BJ (cell line): ENCODE measurements at regions not wholly inside any gene's neighbourhood (a gene's known extent, or its start where the extent isn't known, plus 50 kb on each side); places are given as distances from the start of the nearest gene placed in this dataset.

Source experiments
- CTCF ChIA-PET: fragments of 350-600 bp; formaldehyde crosslinking; extraction: SDS; loops from one replicate; lab custom pipeline; 2021; ENCODE audit warnings: antibody characterized with exemption, inconsistent platforms; lab: Yijun Ruan, JAX
- POLR2A ChIA-PET: fragments of 300-600 bp; sonication (Branson Sonifier 250); formaldehyde crosslinking; extraction: SDS; loops from one replicate; lab custom pipeline; 2021; ENCODE audit warnings: antibody characterized with exemption; lab: Charles Lee
- DNase-seq: peaks from one replicate; pipeline ENCODE4 v3.0.0-alpha.2; 2011; ENCODE audit warnings: low read depth
- H3K27me3 ChIP-seq: 2 replicates; pipeline ENCODE4 v1.6.0; 2011; ENCODE audit warnings: low read length; ENCODE audit not compliant: control insufficient read depth, insufficient read depth
- H3K36me3 ChIP-seq: 2 replicates; pipeline ENCODE4 v1.5.1; 2011; ENCODE audit warnings: low read length; ENCODE audit not compliant: control insufficient read depth, insufficient read depth
- H3K4me3 ChIP-seq: 2 replicates; pipeline ENCODE4 v1.5.1; 2011; ENCODE audit warnings: low read depth, mild to moderate bottlenecking, control low read depth, low read length
- CTCF ChIP-seq: IDR thresholded peaks from 2 replicates; pipeline ENCODE4 v1.5.1; 2011; ENCODE audit warnings: low read depth, mild to moderate bottlenecking, control low read depth, inconsistent platforms, low read length, moderate library complexity; ENCODE audit not compliant: insufficient read depth

GRCh38 chr1:80202118-80202517 is 1195.6 kb upstream of the ADGRL4 start:
- ChIA-PET CTCF (interaction anchor here (0.8 kb wide), 1 partner anchor 15 kb away, joined by 3 read pairs; no protein-coding TSS in a partner anchor), POLR2A (no interaction called here)
- TF ChIP-seq CTCF: no peak

GRCh38 chr1:80194221-80194620 is 1187.7 kb upstream of the ADGRL4 start:
- no peaks in the 10 kb centered on the region for H3K36me3 ChIP-seq
- POLR2A ChIA-PET: no interaction called here

More at GRCh38 chr1:80202118-80202517, 1195.6 kb upstream of the ADGRL4 start:
- H3K4me3 ChIP-seq: no peak overlapping the region
- no peaks in the 10 kb centered on the region for H3K36me3 ChIP-seq
- DNase-seq: no peak
- no peaks in the 10 kb centered on the region for H3K27me3 ChIP-seq

GRCh38 chr1:80181418-80181817 is 1174.9 kb upstream of the ADGRL4 start:
- Histone ChIP-seq H3K36me3 (no peaks in the 10 kb centered on the region), H3K4me3 (no peak overlapping the region), H3K27me3 (no peaks in the 10 kb centered on the region)
- no peak for TF ChIP-seq CTCF
- ChIA-PET POLR2A (no interaction called here), CTCF (interaction anchor here (1.1 kb wide), 1 partner anchor 10 kb away, joined by 5 read pairs; no protein-coding TSS in a partner anchor)
- no peak for DNase-seq

More at GRCh38 chr1:80194221-80194620, 1187.7 kb upstream of the ADGRL4 start:
- TF ChIP-seq CTCF: no peak
- no peak for DNase-seq
- CTCF ChIA-PET: no interaction called here
- H3K4me3 ChIP-seq: no peak overlapping the region
- H3K27me3 ChIP-seq: no peaks in the 10 kb centered on the region

- no peaks in the 10 kb centered on the region for H3K27me3 ChIP-seq
- H3K4me3 ChIP-seq: no peak overlapping the region
- CTCF ChIA-PET: interaction anchor here (1.4 kb wide), 1 partner anchor 10 kb away, joined by 5 read pairs; no protein-coding TSS in a partner anchor
- POLR2A ChIA-PET: no interaction called here
- no peak for DNase-seq
- no peak for TF ChIP-seq CTCF
- no peaks in the 10 kb centered on the region for H3K36me3 ChIP-seq
These were observed 1165.1 kb upstream of the ADGRL4 start for GRCh38 chr1:80171631-80172030.

- ChIA-PET POLR2A (no interaction called here), CTCF (interaction anchor here (1.4 kb wide), 1 partner anchor 11 kb away, joined by 5 read pairs; no protein-coding TSS in a partner anchor)
- H3K36me3 ChIP-seq: no peaks in the 10 kb centered on the region
- no peak overlapping the region for H3K4me3 ChIP-seq
- no peak for DNase-seq
- TF ChIP-seq CTCF: no peak
- no peaks in the 10 kb centered on the region for H3K27me3 ChIP-seq
These were observed 1164.4 kb upstream of the ADGRL4 start for GRCh38 chr1:80170811-80171485.
